HEK293T (cell line): ENCODE measurements at regions not wholly inside any gene's neighbourhood (a gene's known extent, or its start where the extent isn't known, plus 50 kb on each side); places are given as distances from the start of the nearest gene placed in this dataset.

Experiments
- CTCF ChIA-PET: fragments of 350-600 bp; formaldehyde crosslinking; extraction: SDS; loops from one replicate; lab custom pipeline; 2021; ENCODE audit warnings: antibody characterized with exemption, inconsistent platforms; lab: Yijun Ruan, JAX
- POLR2A ChIA-PET: fragments of 350-600 bp; formaldehyde crosslinking; extraction: SDS; loops from one replicate; lab custom pipeline; 2020; ENCODE audit warnings: antibody characterized with exemption, inconsistent platforms; lab: Yijun Ruan, JAX
- DNase-seq: peaks from one replicate; pipeline ENCODE4 v3.0.0; 2012; ENCODE audit warnings: mixed read lengths; ENCODE audit errors: extremely low spot score
- ARNT ChIP-seq: fragments of 450-650 bp; IDR thresholded peaks from 2 replicates; pipeline ENCODE4 v1.6.1; 2017; ENCODE audit warnings: mild to moderate bottlenecking
- BHLHE40 ChIP-seq: fragments of 450-650 bp; IDR thresholded peaks from 2 replicates; pipeline ENCODE4 v1.6.1; 2016; ENCODE audit warnings: mild to moderate bottlenecking, moderate library complexity, borderline replicate concordance
- CTBP1 ChIP-seq: fragments of 450-650 bp; IDR thresholded peaks from 2 replicates; pipeline ENCODE4 v1.6.1; 2016; ENCODE audit warnings: borderline replicate concordance
- ELF4 ChIP-seq: fragments of 450-650 bp; IDR thresholded peaks from 2 replicates; pipeline ENCODE4 v1.6.1; 2017; ENCODE audit warnings: antibody characterized with exemption
- FOXA1 ChIP-seq: fragments of 450-650 bp; IDR thresholded peaks from 2 replicates; pipeline ENCODE4 v1.6.1; 2016; ENCODE audit warnings: mild to moderate bottlenecking
- FOXK2 ChIP-seq: fragments of 450-650 bp; IDR thresholded peaks from 2 replicates; pipeline ENCODE4 v1.6.1; 2016; ENCODE audit warnings: mild to moderate bottlenecking
- FOXM1 ChIP-seq: fragments of 450-650 bp; IDR thresholded peaks from 2 replicates; pipeline ENCODE4 v1.6.1; 2017; ENCODE audit warnings: mild to moderate bottlenecking, borderline replicate concordance
- HDGF ChIP-seq: fragments of 450-650 bp; IDR thresholded peaks from 2 replicates; pipeline ENCODE4 v1.6.1; 2017; ENCODE audit warnings: antibody characterized with exemption, borderline replicate concordance
- L3MBTL2 ChIP-seq: fragments of 450-650 bp; conservative IDR thresholded peaks from 2 replicates; pipeline ENCODE4 v1.6.1; 2016; ENCODE audit warnings: mild to moderate bottlenecking
- LEF1 ChIP-seq: fragments of 450-650 bp; IDR thresholded peaks from 2 replicates; pipeline ENCODE4 v1.6.1; 2017; ENCODE audit warnings: mild to moderate bottlenecking, borderline replicate concordance
- NFRKB ChIP-seq: fragments of 450-650 bp; IDR thresholded peaks from 2 replicates; pipeline ENCODE4 v1.6.1; 2016; ENCODE audit warnings: mild to moderate bottlenecking, moderate library complexity
- PKNOX1 ChIP-seq: fragments of 450-650 bp; IDR thresholded peaks from 2 replicates; pipeline ENCODE4 v1.6.1; 2016
- SP1 ChIP-seq: fragments of 450-650 bp; IDR thresholded peaks from 2 replicates; pipeline ENCODE4 v1.6.1; 2017
- SUZ12 ChIP-seq: fragments of 450-650 bp; IDR thresholded peaks from 2 replicates; pipeline ENCODE4 v1.6.1; 2016; ENCODE audit warnings: mild to moderate bottlenecking
- TARDBP ChIP-seq: fragments of 450-650 bp; IDR thresholded peaks from 2 replicates; pipeline ENCODE4 v1.6.1; 2016
- ZNF384 ChIP-seq: fragments of 450-650 bp; IDR thresholded peaks from 2 replicates; pipeline ENCODE4 v1.6.1; 2016

DNA sequence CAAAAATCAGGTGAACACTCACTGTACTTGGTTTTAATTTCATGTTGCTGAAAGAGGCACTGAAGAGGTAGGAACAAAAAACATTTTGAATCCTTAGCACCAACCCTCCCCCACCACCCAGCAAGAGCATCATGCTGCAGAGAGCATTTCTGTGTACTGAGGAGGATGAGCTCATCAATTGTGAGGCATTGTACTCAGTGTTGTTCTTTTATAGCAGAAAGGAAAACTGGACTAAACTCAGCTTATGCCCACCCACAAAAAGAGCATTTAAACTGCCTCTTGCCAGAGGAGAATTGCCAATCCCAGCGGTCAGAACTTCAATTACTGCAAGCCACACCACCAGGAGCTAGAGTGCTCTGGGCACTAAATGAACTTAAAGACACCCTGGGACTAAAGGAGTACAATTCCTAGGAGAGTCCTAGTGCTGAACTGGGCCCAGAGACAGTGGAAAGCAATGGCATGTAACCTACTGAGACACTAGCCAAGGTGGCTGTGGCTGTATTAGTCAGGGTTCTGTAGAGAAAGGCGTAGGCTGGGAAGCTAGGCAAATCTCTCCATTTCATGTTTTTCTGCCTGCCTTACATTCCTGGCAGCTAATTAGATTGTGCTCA is 280.7 kb upstream of the KLHL4 start:
- POLR2A ChIA-PET, result no interaction called here
- CTCF ChIA-PET, result interaction anchor here (0.6 kb wide), 1 partner anchor 16 kb away, joined by 3 read pairs; no protein-coding TSS in a partner anchor
- TF ChIP-seq ARNT (no peak), FOXM1 (no peak), CTBP1 (no peak), PKNOX1 (no peak), BHLHE40 (no peak), HDGF (no peak), L3MBTL2 (no peak), SP1 (no peak), TARDBP (no peak), LEF1 (no peak), SUZ12 (no peak), NFRKB (no peak)
- DNase-seq, result no peak

DNA sequence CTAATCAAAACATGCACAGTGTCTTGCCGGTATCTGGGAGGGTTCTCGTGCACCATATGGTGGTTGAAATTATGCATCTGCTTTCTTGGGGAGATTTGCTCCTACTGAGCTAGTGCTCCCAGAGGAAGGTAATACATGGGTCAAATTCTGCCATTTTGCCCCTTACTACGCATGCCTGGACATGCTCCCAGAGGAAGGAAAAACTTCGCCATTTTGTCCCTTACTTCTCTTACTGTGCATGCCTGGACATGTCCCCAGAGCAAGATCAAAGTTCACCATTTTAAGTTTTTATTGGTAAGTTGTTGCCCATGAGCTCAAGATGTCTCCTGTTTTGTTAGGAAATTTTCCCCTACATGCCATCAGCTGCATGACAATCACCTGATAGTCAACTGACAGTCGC is 252.1 kb upstream of the KLHL4 start:
- ChIA-PET CTCF (no interaction called here), POLR2A (no interaction called here)
- TF ChIP-seq ZNF384, result no peak
- TF ChIP-seq HDGF, result no peak
- TF ChIP-seq SP1, result no peak
- TF ChIP-seq BHLHE40, result no peak
- TF ChIP-seq FOXA1, result no peak
- no peak for TF ChIP-seq ARNT
- TF ChIP-seq FOXM1, result no peak
- TF ChIP-seq SUZ12, result no peak
- no peak for TF ChIP-seq LEF1
- TF ChIP-seq ELF4, result no peak
- TF ChIP-seq TARDBP, result no peak
- TF ChIP-seq PKNOX1, result no peak
- no peak for TF ChIP-seq FOXK2
- no peak for TF ChIP-seq NFRKB
- no peak for TF ChIP-seq CTBP1
- TF ChIP-seq L3MBTL2, result no peak
- DNase-seq, result no peak

GRCh38 chrX:87272491-87272890 is 245.1 kb upstream of the KLHL4 start:
- DNase-seq, result no peak
- ChIA-PET CTCF (no interaction called here), POLR2A (no interaction called here)
- TF ChIP-seq SP1 (no peak), NFRKB (no peak), HDGF (no peak), TARDBP (no peak), FOXK2 (no peak), FOXA1 (no peak), FOXM1 (no peak), SUZ12 (no peak), CTBP1 (no peak), ELF4 (no peak)

DNA sequence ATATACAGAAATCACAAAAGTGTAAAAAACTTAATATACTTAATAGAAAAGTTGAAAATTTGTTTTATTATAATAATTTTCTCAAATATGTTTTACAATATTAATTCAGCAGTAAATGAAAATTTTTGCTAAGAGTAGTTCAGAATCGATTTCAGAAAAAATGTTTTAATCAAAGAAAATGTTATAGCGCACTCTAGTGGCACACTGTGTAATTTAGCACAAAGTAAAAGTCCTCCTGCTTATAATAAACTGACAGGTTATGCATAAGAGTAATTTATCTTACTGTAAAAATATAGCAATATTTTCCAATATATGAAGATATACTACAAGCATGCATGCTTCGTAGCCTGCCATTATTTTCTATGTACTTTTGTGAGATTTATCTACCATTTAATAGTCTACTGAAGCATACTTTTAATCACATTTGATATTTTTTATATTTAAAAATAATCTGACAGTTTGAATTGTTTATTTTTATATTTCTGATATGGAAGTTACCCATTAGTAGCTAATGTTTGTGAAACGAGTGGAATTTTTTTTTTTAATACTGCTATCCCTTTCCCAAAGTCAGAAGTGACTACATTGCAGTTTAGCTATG is 217.9 kb upstream of the KLHL4 start:
- ChIA-PET CTCF (no interaction called here), POLR2A (no interaction called here)
- peak; percentile 5 for DNase-seq
- TF ChIP-seq FOXM1 (no peak), ZNF384 (no peak), PKNOX1 (no peak), FOXA1 (no peak), ELF4 (no peak), TARDBP (no peak), BHLHE40 (no peak), ARNT (no peak), SUZ12 (no peak), SP1 (no peak), CTBP1 (no peak), FOXK2 (no peak), LEF1 (no peak), L3MBTL2 (no peak), NFRKB (no peak), HDGF (no peak)

- DNase-seq, result no peak
- POLR2A ChIA-PET, result no interaction called here
- CTCF ChIA-PET, result no interaction called here
- TF ChIP-seq LEF1, result no peak
- no peak for TF ChIP-seq ZNF384
- no peak for TF ChIP-seq SP1
- no peak for TF ChIP-seq CTBP1
- no peak for TF ChIP-seq ELF4
- no peak for TF ChIP-seq PKNOX1
- no peak for TF ChIP-seq TARDBP
- no peak for TF ChIP-seq L3MBTL2
- no peak for TF ChIP-seq ARNT
- no peak for TF ChIP-seq NFRKB
- no peak for TF ChIP-seq FOXK2
- TF ChIP-seq SUZ12, result no peak
- TF ChIP-seq HDGF, result no peak
- TF ChIP-seq BHLHE40, result no peak
- no peak for TF ChIP-seq FOXA1
- no peak for TF ChIP-seq FOXM1
Measured at GRCh38 chrX:87310780-87311179, 206.8 kb upstream of the KLHL4 start.
